Tibial nerve (tissue), 4 donors: ENCODE measurements at regions not wholly inside any gene's neighbourhood (a gene's known extent, or its start where the extent isn't known, plus 50 kb on each side); places are given as distances from the start of the nearest gene placed in this dataset.

Source experiments
- DNase-seq, 2 donors: peaks; one replicate each; pipeline ENCODE4 v3.0.0-alpha.2; 2019; ENCODE audit warnings: low spot score in 2 of 2
- H3K27ac ChIP-seq, 4 donors: fragments of 200-600 bp; sonication (generic) in 3 of 4; one replicate each; pipeline ENCODE4 v1.5.1; 2017 to 2019; ENCODE audit warnings: mild to moderate bottlenecking in 1 of 4
- H3K27me3 ChIP-seq, 2 donors: fragments of 200-600 bp; sonication (generic) in 1 of 2; one replicate each; pipeline versions ENCODE4 v1.5.1 to v1.6.0; 2017 to 2019
- H3K36me3 ChIP-seq, 3 donors: fragments of 200-600 bp; sonication (generic); one replicate each; pipeline ENCODE4 v1.5.1; 2018 to 2019
- H3K4me1 ChIP-seq, 4 donors: fragments of 200-600 bp; sonication (generic) in 3 of 4; one replicate each; pipeline ENCODE4 v1.5.1; 2017 to 2019
- H3K4me3 ChIP-seq, 4 donors: fragments of 200-600 bp; sonication (generic) in 3 of 4; one replicate each; pipeline ENCODE4 v1.5.1; 2017 to 2019; ENCODE audit warnings: mild to moderate bottlenecking in 1 of 4, moderate library complexity in 1 of 4
- H3K9me3 ChIP-seq, 4 donors: fragments of 200-600 bp; sonication (generic) in 3 of 4; one replicate each; pipeline ENCODE4 v1.5.1; 2017 to 2019
- CTCF ChIP-seq, 5 experiments: fragments of 200-600 bp in 3 of 5; fragments of 450-650 bp in 2 of 5; sonication (generic) in 3 of 5; IDR thresholded peaks; one replicate each; pipeline ENCODE4 v1.5.1; 2016 to 2019; ENCODE audit warnings: antibody characterized with exemption in 5 of 5, mild to moderate bottlenecking in 3 of 5, moderate library complexity in 2 of 5
- EP300 ChIP-seq, 2 donors: sonication (generic); formaldehyde crosslinking; IDR thresholded peaks; one replicate each; pipeline ENCODE4 v1.6.1; 2017; ENCODE audit warnings: antibody characterized with exemption in 2 of 2, mild to moderate bottlenecking in 1 of 2
- POLR2A ChIP-seq, 2 donors: fragments of 450-650 bp; IDR thresholded peaks; one replicate each; pipeline ENCODE4 v1.6.1; 2017; ENCODE audit warnings: antibody characterized with exemption in 2 of 2, mild to moderate bottlenecking in 2 of 2, moderate library complexity in 2 of 2
- WGBS, 2 donors: methylation state at CpG; one replicate each; pipeline ENCODE4 v1.1.5; 2018; 5-methylcytosine and 5-hydroxymethylcytosine counted together

DNA sequence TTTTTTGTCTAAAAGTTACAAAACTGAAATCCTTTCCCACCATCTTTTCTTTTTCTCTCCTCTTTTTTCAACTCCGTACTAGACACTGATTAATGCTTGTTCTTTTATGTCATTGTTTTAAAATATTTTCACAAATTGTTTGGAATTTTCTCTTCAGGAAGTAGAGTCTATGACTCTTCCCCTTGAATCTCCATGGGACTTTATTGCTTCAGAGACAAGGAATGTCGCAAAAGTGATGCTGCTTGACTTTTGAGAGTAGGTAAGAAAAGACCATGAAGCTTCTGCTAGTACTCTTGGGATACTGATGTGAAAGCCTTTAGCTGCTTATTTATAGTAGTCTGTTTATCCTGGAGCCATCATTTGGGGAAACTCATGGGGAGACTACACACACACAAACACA lies 260.1 kb upstream of the SLC10A2 start:
- TF ChIP-seq EP300 (IDR thresholded peaks at IDR 0.05) (no peak), CTCF (IDR thresholded peaks at IDR 0.05) (no peak), POLR2A (IDR thresholded peaks at IDR 0.05) (no peak)
- peaks cover 0 to 3% (median 0%) of the 10 kb centered on the region in 4 donors for H3K9me3 ChIP-seq
- WGBS, 2 donors: 67 to 70% methylated on average over 2 of the region's 2 CpGs
- no peak overlapping the region for H3K27ac ChIP-seq
- H3K4me1 ChIP-seq: no peaks in the 10 kb centered on the region
- no peak overlapping the region for H3K4me3 ChIP-seq
- no peak for DNase-seq
- H3K27me3 ChIP-seq: no peaks in the 10 kb centered on the region
- H3K36me3 ChIP-seq: no peaks in the 10 kb centered on the region

DNA sequence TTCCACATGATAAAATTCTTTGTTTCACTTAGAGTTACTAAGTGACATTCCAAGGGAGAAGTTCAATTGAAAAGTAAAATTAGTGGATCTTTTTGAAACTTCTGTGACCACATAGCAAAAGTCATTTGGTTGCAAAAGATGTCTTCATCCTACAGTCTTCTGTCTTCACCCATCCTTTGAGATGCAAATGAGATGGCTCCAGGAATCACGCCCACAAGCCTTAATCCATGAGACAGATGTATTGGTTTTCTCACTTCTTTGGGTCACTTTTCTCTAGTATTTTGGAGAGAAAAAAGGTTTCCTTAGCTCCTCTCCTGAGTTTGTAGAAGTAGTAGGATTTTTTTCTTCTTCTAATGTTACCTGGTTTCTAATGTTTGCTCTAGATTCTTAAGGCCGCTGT lies 259.5 kb upstream of the SLC10A2 start:
- no peaks in the 10 kb centered on the region for H3K36me3 ChIP-seq
- H3K4me1 ChIP-seq: no peaks in the 10 kb centered on the region
- TF ChIP-seq POLR2A (IDR thresholded peaks at IDR 0.05): no peak
- no peak for TF ChIP-seq CTCF (IDR thresholded peaks at IDR 0.05)
- TF ChIP-seq EP300 (IDR thresholded peaks at IDR 0.05): no peak
- H3K9me3 ChIP-seq: peaks cover 0 to 3% (median 0%) of the 10 kb centered on the region in 4 donors
- WGBS, 2 donors: 61 to 74% methylated on average over 2 of the region's 2 CpGs
- H3K4me3 ChIP-seq: no peak overlapping the region
- H3K27ac ChIP-seq: no peak overlapping the region
- H3K27me3 ChIP-seq: no peaks in the 10 kb centered on the region
- DNase-seq: no peak

- no peaks in the 10 kb centered on the region for H3K27me3 ChIP-seq
- TF ChIP-seq CTCF (IDR thresholded peaks at IDR 0.05) (no peak), POLR2A (IDR thresholded peaks at IDR 0.05) (no peak), EP300 (IDR thresholded peaks at IDR 0.05) (no peak)
- H3K4me3 ChIP-seq: no peak overlapping the region
- no peak for DNase-seq
- no peak overlapping the region for H3K27ac ChIP-seq
- H3K9me3 ChIP-seq: peaks cover 0 to 3% (median 0%) of the 10 kb centered on the region in 4 donors
- no peaks in the 10 kb centered on the region for H3K4me1 ChIP-seq
- no peaks in the 10 kb centered on the region for H3K36me3 ChIP-seq
- 49 to 65% methylated on average over 2 of the region's 2 CpGs for WGBS, 2 donors
These were observed 258.4 kb upstream of the SLC10A2 start for GRCh38 chr13:103324641-103325040.

DNA sequence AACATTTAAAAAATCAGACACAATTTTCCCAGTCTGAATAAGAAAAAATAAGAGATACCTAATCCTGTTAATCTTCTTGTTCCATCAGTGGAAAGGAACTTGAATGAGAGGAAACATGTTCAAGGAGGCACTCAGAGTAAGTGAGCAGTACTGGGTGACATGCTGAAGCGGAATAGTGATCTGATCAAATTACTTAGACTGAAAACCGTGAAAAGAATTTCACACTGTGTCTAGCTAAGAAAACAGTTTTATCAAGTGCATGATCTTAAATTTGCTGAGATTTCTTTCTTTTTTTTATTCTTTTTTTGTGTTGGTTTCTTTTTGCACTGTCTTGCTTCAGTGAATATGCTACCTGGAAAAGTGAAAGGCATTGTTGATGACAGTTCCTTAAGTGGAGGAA lies 249.5 kb upstream of the SLC10A2 start:
- no peak for DNase-seq
- 90% methylated on average over 2 of the region's 2 CpGs for WGBS, 2 donors
- no peak overlapping the region for H3K27ac ChIP-seq

GRCh38 chr13:103312467-103312866 lies 246.2 kb upstream of the SLC10A2 start:
- Histone ChIP-seq H3K27ac (no peak overlapping the region), H3K27me3 (no peaks in the 10 kb centered on the region), H3K4me1 (no peaks in the 10 kb centered on the region), H3K4me3 (no peak overlapping the region), H3K36me3 (no peaks in the 10 kb centered on the region), H3K9me3 (no peaks in the 10 kb centered on the region)
- 70 to 84% methylated on average over 2 of the region's 2 CpGs for WGBS, 2 donors
- TF ChIP-seq POLR2A (IDR thresholded peaks at IDR 0.05) (no peak), CTCF (IDR thresholded peaks at IDR 0.05) (no peak), EP300 (IDR thresholded peaks at IDR 0.05) (no peak)
- DNase-seq: no peak

More for the DNA sequence above, 249.5 kb upstream of the SLC10A2 start:
- no peak overlapping the region for H3K4me3 ChIP-seq
- no peak for TF ChIP-seq CTCF (IDR thresholded peaks at IDR 0.05)
- TF ChIP-seq EP300 (IDR thresholded peaks at IDR 0.05): no peak
- TF ChIP-seq POLR2A (IDR thresholded peaks at IDR 0.05): no peak
- no peaks in the 10 kb centered on the region for H3K4me1 ChIP-seq
- H3K36me3 ChIP-seq: no peaks in the 10 kb centered on the region
- no peaks in the 10 kb centered on the region for H3K27me3 ChIP-seq
- H3K9me3 ChIP-seq: no peaks in the 10 kb centered on the region
